Endodermal cell (in vitro differentiated cells): ENCODE measurements at regions not wholly inside any gene's neighbourhood (a gene's known extent, or its start where the extent isn't known, plus 50 kb on each side); places are given as distances from the start of the nearest gene placed in this dataset.

Experiments
- DNase-seq: peaks from one replicate; pipeline ENCODE4 v3.0.0-alpha.2; 2017
- H3K27ac ChIP-seq: 2 replicates; pipeline ENCODE4 v1.5.1; 2013; ENCODE audit warnings: mild to moderate bottlenecking, low read depth, low read length, moderate library complexity
- H3K27me3 ChIP-seq: 2 replicates; pipeline ENCODE4 v1.6.1; 2013; ENCODE audit warnings: mild to moderate bottlenecking, low read length, moderate library complexity; ENCODE audit not compliant: insufficient read depth, control insufficient read depth, poor library complexity, severe bottlenecking
- H3K36me3 ChIP-seq: 2 replicates; pipeline ENCODE4 v1.7.0; 2013; ENCODE audit warnings: mild to moderate bottlenecking, low read length, moderate library complexity; ENCODE audit not compliant: control insufficient read depth, insufficient read depth
- H3K4me1 ChIP-seq: one replicate; pipeline ENCODE4 v1.7.0; 2013; ENCODE audit warnings: low read length; ENCODE audit not compliant: control insufficient read depth, insufficient read depth
- H3K4me3 ChIP-seq: 2 replicates; pipeline ENCODE4 v1.5.1; 2013; ENCODE audit warnings: mild to moderate bottlenecking, low read length, moderate library complexity
- H3K9ac ChIP-seq: 2 replicates; pipeline ENCODE4 v1.6.1; 2013; ENCODE audit warnings: mild to moderate bottlenecking, low read length, moderate library complexity; ENCODE audit not compliant: poor library complexity, severe bottlenecking; ENCODE audit errors: extremely low read depth
- H3K9me3 ChIP-seq: 2 replicates; pipeline ENCODE4 v1.6.1; 2013; ENCODE audit warnings: mild to moderate bottlenecking, low read length, moderate library complexity; ENCODE audit not compliant: control insufficient read depth
- H3K27ac Mint-ChIP-seq: 2 replicates; pipeline ENCODE4 v1.8.0; 2020; ENCODE audit warnings: mixed read lengths
- H3K27me3 Mint-ChIP-seq: 2 replicates; pipeline ENCODE4 v1.8.0; 2021; ENCODE audit warnings: mild to moderate bottlenecking, mixed read lengths; ENCODE audit not compliant: insufficient read depth
- H3K36me3 Mint-ChIP-seq: 2 replicates; pipeline ENCODE4 v1.8.0; 2020; ENCODE audit warnings: low read depth, mixed read lengths
- H3K4me1 Mint-ChIP-seq: 2 replicates; pipeline ENCODE4 v1.8.0; 2020; ENCODE audit warnings: mixed read lengths
- H3K4me3 Mint-ChIP-seq: 2 replicates; pipeline ENCODE4 v1.8.0; 2020; ENCODE audit warnings: mild to moderate bottlenecking, moderate library complexity, mixed read lengths
- H3K9me3 Mint-ChIP-seq: 2 replicates; pipeline ENCODE4 v1.8.0; 2020; ENCODE audit warnings: mild to moderate bottlenecking, mixed read lengths
- CTCF ChIP-seq: fragments of 200-600 bp; sonication (generic); conservative IDR thresholded peaks from 2 replicates; pipeline ENCODE4 v1.5.0; 2021; ENCODE audit warnings: antibody characterized with exemption, mild to moderate bottlenecking
- WGBS, 2 experiments: methylation state at CpG; one replicate each; pipeline versions ENCODE4 v1.1.5 to v1.1.7; 2013; ENCODE audit warnings: missing lambda C conversion rate in 2 of 2, mixed read lengths in 1 of 2; ENCODE audit not compliant: insufficient coverage in 1 of 2, insufficient read length in 1 of 2; 5-methylcytosine and 5-hydroxymethylcytosine counted together

DNA sequence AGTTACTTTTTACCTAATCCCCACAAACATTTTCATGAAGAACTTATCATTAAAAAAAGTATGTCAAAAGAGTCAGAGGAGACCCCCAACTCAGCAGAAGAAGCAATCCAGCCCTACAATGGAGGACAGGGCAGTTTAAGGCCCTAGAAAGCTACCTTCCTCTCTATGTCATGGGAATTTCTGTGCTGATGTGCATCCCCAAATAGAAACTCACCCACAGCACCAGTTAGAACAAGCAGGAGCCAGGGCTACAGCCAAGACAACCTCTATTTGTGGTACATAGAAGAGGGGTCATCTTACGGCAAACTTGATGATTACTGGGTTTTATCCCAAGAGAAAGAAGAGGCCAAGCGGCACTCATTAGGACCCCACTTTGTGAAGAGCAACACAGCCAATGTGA, 160.9 kb upstream of the CCDC150 start:
- Mint-ChIP-seq H3K4me3 (no peak overlapping the region), H3K27me3 (no peaks in the 10 kb centered on the region), H3K4me1 (no peaks in the 10 kb centered on the region), H3K9me3 (no peaks in the 10 kb centered on the region), H3K27ac (no peak overlapping the region), H3K36me3 (no peaks in the 10 kb centered on the region)
- DNase-seq: no peak
- Histone ChIP-seq H3K9ac (no peak overlapping the region), H3K9me3 (no peaks in the 10 kb centered on the region), H3K4me1 (no peaks in the 10 kb centered on the region), H3K36me3 (no peaks in the 10 kb centered on the region), H3K4me3 (no peak overlapping the region), H3K27ac (no peak overlapping the region), H3K27me3 (no peaks in the 10 kb centered on the region)
- WGBS, 2 experiments: 89 to 100% methylated on average over 2 of the region's 2 CpGs
- TF ChIP-seq CTCF: no peak

DNA sequence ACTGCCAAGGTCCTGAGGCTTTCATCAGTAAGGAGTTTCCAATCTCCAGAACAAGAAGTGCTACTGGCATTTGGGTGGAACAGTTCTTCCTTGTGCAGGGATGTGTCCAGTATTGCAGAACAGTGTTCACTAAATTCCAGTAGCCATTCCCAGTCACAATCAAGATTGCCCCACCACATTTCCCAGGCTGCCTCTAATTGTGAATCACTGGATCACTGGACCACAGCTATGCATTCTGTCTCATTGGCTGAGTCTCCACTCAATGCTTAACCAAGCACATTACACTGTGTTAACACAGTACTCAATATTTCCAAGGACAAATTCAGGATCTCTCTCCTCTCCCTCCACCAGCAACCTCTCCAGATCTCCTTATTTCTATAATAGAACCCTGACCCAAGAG, 160.2 kb upstream of the CCDC150 start:
- Histone ChIP-seq H3K9ac (no peak overlapping the region), H3K4me1 (no peaks in the 10 kb centered on the region), H3K4me3 (no peak overlapping the region), H3K36me3 (no peaks in the 10 kb centered on the region), H3K27me3 (no peaks in the 10 kb centered on the region), H3K9me3 (no peaks in the 10 kb centered on the region), H3K27ac (no peak overlapping the region)
- no peaks in the 10 kb centered on the region for H3K9me3 Mint-ChIP-seq
- no peaks in the 10 kb centered on the region for H3K36me3 Mint-ChIP-seq
- no peak overlapping the region for H3K4me3 Mint-ChIP-seq
- DNase-seq: no peak
- peaks cover 2% of the 10 kb centered on the region for H3K4me1 Mint-ChIP-seq
- H3K27ac Mint-ChIP-seq: no peak overlapping the region
- TF ChIP-seq CTCF: no peak
- H3K27me3 Mint-ChIP-seq: no peaks in the 10 kb centered on the region

DNA sequence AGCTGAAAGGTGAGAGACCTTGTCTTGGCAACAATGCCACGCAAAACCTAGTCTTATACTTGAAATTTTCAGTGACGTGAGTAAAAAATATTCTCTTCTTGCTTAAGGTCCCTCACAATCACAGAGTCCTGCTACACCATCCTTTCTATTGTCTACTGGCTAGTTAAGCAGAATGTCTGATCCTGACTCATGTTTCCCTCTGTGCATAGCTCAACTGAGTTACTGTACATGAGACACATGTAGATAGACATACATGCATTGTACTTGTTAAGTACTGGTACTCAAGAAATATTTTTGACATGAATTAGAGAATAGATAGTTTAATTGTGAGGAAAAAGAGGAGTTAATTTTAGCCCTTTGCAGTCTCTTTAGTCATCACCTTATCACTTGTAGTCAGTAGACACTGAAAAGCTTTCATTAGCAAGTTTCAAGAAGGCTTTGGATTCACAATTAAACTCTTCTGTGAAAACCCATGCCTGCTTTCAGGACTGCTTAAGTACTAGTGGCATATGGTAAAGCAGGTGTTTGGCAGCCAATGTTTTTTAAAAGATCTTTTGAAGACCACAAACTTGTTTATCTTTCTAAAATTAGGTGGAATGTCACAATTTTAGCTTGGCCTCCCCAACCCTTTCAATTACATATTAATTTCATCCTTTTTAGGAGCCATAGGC, 158.7 kb upstream of the CCDC150 start:
- no peak for TF ChIP-seq CTCF
- Mint-ChIP-seq H3K4me1 (peaks cover 3% of the 10 kb centered on the region), H3K4me3 (no peak overlapping the region), H3K9me3 (no peaks in the 10 kb centered on the region), H3K27me3 (no peaks in the 10 kb centered on the region), H3K36me3 (no peaks in the 10 kb centered on the region), H3K27ac (no peak overlapping the region)
- WGBS, 2 experiments: 92 to 94% methylated on average over 2 of the region's 2 CpGs
- DNase-seq: no peak
- Histone ChIP-seq H3K9me3 (no peaks in the 10 kb centered on the region), H3K4me3 (no peak overlapping the region), H3K27me3 (no peaks in the 10 kb centered on the region), H3K9ac (no peak overlapping the region), H3K4me1 (no peaks in the 10 kb centered on the region), H3K27ac (no peak overlapping the region), H3K36me3 (no peaks in the 10 kb centered on the region)
